Retinal pigment epithelial cell (primary cell): ENCODE measurements at regions not wholly inside any gene's neighbourhood (a gene's known extent, or its start where the extent isn't known, plus 50 kb on each side); places are given as distances from the start of the nearest gene placed in this dataset.

Source experiments
- DNase-seq: peaks from one replicate; pipeline ENCODE4 v3.0.0-alpha.2; 2010; ENCODE audit warnings: low read depth
- H3K4me3 ChIP-seq: 2 replicates; pipeline ENCODE4 v1.5.1; 2011; ENCODE audit warnings: mild to moderate bottlenecking, low read length, control low read depth, moderate library complexity
- TF ChIP-seq, protein P1 (sequence below): conservative IDR thresholded peaks from 2 replicates; pipeline ENCODE4 v1.5.1; 2011; ENCODE audit warnings: low read depth, low read length, control low read depth, inconsistent platforms

DNA sequence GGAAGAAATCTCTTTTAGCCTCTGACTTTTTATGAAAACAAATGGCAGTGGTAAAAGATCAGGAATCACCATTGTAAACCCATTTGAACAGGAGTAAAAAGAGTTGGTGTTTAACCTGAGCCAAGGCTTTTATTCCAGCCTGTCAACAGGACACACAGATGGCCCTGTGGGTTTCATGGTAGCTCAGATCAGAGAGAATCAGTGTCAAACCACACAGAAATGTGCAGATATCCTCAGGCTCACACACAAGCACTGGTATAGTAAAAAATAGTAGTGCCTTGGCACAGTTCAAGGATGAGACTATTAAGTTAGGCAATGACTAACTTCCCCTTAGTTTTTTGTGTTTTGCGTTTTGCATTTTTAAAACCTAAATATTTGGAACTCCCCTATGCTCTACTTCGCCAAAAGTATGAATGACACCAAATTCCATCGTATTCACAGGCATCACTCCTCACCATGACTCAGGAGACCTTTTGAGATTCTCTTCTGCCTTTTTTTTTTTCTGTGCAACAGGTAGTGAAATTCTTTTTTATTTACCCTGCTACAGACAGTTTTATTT is 1200.0 kb downstream of the CDH11 start:
- TF ChIP-seq, protein P1, sequence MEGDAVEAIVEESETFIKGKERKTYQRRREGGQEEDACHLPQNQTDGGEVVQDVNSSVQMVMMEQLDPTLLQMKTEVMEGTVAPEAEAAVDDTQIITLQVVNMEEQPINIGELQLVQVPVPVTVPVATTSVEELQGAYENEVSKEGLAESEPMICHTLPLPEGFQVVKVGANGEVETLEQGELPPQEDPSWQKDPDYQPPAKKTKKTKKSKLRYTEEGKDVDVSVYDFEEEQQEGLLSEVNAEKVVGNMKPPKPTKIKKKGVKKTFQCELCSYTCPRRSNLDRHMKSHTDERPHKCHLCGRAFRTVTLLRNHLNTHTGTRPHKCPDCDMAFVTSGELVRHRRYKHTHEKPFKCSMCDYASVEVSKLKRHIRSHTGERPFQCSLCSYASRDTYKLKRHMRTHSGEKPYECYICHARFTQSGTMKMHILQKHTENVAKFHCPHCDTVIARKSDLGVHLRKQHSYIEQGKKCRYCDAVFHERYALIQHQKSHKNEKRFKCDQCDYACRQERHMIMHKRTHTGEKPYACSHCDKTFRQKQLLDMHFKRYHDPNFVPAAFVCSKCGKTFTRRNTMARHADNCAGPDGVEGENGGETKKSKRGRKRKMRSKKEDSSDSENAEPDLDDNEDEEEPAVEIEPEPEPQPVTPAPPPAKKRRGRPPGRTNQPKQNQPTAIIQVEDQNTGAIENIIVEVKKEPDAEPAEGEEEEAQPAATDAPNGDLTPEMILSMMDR: no peak
- H3K4me3 ChIP-seq: no peak overlapping the region
- no peak for DNase-seq

DNA sequence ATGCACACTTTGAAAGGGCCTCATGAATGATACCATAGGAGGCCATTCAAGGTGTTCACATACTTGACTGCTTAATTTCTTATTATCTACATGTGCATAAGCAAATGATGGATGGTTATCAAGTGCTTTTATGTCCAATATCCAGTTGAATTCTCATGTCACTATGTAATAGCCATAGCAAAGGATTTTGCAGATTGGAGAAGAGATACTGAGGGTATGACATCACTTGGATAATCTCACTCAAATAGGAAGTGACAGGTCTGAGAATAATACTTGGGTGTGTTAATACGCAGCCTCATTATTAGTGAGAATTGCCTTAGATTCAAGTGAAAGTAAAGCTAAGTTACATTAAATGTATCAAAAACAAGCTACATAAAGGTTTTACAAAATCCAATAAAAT is 1208.6 kb downstream of the CDH11 start:
- no peak overlapping the region for H3K4me3 ChIP-seq
- TF ChIP-seq, protein P1: no peak
- no peak for DNase-seq

DNA sequence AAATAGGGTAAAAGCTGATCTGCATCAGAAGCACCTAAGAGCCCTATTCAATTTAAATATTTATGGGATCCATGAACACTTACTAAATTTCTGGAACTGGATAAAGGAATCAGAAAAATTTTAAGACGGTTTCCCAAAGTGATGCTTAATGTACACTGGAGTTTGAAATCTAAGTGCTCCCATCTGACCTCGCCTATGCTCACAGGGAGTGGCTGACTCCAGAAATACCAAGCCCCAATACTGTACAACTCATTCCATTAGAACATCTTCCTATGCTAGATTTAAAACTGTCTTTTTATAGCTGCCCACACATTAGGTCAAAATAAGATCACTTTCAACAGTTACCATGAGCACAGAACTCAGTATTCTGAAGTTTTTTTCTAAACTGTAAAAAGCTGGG is 1214.6 kb downstream of the CDH11 start:
- no peak for DNase-seq
- TF ChIP-seq, protein P1: no peak
- no peak overlapping the region for H3K4me3 ChIP-seq

DNA sequence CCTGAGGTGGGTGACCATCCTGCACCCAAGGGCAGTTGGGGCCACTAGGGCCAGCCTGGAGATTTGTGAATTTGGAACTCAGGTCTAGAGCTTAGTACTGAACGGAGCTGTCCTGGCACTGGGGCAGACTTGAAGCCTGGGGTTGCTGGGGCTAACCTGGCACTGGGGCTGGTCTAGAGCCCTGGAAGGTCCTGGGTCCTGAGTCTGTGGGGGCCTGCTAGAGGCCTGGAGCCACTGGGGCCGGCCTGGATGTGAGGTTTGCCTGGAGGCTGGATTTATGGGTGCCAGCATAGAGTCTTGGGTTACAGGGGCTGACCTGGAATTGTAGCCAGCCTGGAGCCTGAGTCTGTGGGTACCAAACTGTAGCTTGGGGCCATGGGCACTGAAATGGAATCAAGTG is 1216.9 kb downstream of the CDH11 start:
- no peak for DNase-seq
- H3K4me3 ChIP-seq: no peak overlapping the region
- TF ChIP-seq, protein P1: no peak

DNA sequence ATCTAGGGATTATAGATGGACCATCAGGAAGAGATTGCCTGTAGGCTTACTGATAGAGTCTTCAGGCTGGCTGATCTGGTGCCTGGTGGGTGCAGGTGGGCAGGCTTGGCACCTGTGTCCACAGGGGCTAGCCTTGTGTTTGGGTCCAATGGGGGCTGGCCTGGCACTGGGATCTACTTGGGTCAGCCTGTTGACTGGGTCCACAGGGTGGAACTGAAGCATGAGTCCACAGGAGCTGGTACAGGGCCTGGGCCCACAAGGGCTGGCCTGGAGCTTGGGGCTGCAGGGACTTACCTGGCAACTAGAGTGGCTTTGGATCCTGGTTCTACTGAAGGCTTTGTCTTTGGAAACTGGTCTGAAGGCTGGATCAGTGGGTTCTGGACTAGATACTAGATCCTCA is 1217.7 kb downstream of the CDH11 start:
- no peak for DNase-seq
- no peak overlapping the region for H3K4me3 ChIP-seq
- TF ChIP-seq, protein P1: no peak

DNA sequence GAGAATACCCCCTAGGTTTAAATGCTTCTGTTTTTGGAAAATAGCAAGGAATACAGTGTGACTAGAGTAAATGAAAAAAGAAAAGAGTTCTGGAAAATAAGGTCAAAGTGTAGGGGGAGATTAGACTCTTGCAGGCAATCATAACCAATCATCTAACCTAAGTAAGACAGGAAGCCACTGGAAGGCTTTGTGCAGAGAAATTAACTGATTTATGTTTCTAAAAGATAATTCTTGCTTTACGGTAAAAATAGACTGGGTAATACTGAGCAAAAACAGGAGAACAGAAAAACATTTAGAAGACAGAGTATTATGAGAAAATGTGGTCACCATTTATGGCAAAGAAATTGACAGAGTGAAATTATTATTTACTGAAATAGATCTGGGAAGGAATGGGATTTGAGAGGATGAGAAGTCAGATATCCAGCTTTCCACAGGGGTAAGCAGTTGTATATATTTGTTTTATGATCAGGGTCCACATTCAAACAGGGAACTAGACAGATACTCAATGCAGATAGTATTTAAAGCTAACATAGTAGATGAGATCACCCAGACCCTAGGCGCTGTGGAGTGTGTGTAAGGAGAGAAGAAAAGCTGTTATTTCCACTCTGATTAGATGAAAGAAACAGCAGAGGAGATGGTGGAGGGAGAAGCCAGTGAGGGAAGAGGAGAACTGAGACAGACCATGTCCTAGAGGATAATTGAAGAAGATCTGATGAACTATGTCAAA is 1225.3 kb downstream of the CDH11 start:
- no peak for DNase-seq
- TF ChIP-seq, protein P1: no peak
- no peak overlapping the region for H3K4me3 ChIP-seq

DNA sequence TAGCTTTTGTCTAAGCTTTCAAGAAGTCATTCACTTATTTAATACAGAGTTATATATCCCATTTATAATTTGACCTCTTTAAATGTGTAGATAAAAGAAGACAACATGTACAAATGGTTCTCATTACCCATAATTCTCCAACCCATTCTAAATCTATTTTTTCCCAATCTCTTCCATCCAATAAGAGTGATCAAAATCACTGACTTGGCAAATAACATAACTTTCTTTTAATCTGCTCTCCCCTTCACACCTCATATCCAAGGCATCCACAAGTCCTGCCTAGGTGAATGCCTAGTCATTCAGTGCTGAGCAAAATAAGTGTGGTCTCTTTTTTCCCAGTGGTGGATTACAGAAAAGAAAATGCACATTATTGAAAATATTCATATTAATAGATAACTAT is 1231.1 kb downstream of the CDH11 start:
- H3K4me3 ChIP-seq: no peak overlapping the region
- DNase-seq: no peak
- TF ChIP-seq, protein P1: no peak
